HFFc6 (cell line): ENCODE measurements at regions not wholly inside any gene's neighbourhood (a gene's known extent, or its start where the extent isn't known, plus 50 kb on each side); places are given as distances from the start of the nearest gene placed in this dataset.

Experiments used
- DNase-seq: peaks from one replicate; pipeline ENCODE4 v3.0.0-alpha.2; 2018
- H3K27ac Mint-ChIP-seq: 2 replicates; pipeline ENCODE4 v1.8.0; 2020; ENCODE audit warnings: mild to moderate bottlenecking, mixed read lengths
- H3K27me3 Mint-ChIP-seq: 2 replicates; pipeline ENCODE4 v1.8.0; 2021; ENCODE audit warnings: mild to moderate bottlenecking, moderate library complexity, mixed read lengths; ENCODE audit not compliant: insufficient read depth
- H3K36me3 Mint-ChIP-seq: 2 replicates; pipeline ENCODE4 v1.8.0; 2021; ENCODE audit warnings: low read depth, mixed read lengths
- H3K4me1 Mint-ChIP-seq: 2 replicates; pipeline ENCODE4 v1.8.0; 2020; ENCODE audit warnings: low read depth, mixed read lengths
- H3K4me3 Mint-ChIP-seq: 2 replicates; pipeline ENCODE4 v1.8.0; 2020; ENCODE audit warnings: mild to moderate bottlenecking, moderate library complexity, mixed read lengths
- H3K9me3 Mint-ChIP-seq: 2 replicates; pipeline ENCODE4 v1.8.0; 2020; ENCODE audit warnings: mild to moderate bottlenecking, mixed read lengths
- TF ChIP-seq, protein P1 (sequence below): fragments of 200-600 bp; sonication (generic); IDR thresholded peaks from 2 replicates; pipeline ENCODE4 v1.5.0; 2021; ENCODE audit warnings: antibody characterized with exemption, mild to moderate bottlenecking

DNA sequence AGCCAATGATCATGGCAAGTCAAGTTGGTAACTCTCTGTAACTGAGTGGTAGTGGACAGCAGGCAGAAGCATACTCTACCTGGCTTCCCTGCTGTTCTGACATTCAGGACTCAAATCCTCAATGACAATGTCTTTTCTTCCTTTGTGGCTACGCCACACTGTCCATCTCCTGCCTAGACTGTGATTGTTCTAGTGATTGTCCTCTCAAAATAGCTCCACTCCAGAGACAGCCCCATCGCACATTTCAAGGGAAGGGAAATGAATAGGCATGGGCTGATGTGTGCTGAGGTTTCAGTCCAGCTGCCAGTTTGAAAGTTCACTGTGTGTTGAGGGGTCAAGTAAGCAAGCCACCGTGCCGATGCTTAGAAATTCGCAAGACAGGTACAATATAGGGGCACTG, 227.0 kb upstream of the WWC1 start:
- Mint-ChIP-seq H3K9me3 (no peaks in the 10 kb centered on the region), H3K27me3 (peaks cover 2% of the 10 kb centered on the region), H3K36me3 (no peaks in the 10 kb centered on the region), H3K4me3 (no peak overlapping the region; the same call in 1 of the 2 replicates), H3K4me1 (peaks cover 8% of the 10 kb centered on the region; the same call in 1 of the 2 replicates), H3K27ac (no peak overlapping the region)
- DNase-seq = no peak
- TF ChIP-seq, protein P1, sequence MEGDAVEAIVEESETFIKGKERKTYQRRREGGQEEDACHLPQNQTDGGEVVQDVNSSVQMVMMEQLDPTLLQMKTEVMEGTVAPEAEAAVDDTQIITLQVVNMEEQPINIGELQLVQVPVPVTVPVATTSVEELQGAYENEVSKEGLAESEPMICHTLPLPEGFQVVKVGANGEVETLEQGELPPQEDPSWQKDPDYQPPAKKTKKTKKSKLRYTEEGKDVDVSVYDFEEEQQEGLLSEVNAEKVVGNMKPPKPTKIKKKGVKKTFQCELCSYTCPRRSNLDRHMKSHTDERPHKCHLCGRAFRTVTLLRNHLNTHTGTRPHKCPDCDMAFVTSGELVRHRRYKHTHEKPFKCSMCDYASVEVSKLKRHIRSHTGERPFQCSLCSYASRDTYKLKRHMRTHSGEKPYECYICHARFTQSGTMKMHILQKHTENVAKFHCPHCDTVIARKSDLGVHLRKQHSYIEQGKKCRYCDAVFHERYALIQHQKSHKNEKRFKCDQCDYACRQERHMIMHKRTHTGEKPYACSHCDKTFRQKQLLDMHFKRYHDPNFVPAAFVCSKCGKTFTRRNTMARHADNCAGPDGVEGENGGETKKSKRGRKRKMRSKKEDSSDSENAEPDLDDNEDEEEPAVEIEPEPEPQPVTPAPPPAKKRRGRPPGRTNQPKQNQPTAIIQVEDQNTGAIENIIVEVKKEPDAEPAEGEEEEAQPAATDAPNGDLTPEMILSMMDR = no peak

DNA sequence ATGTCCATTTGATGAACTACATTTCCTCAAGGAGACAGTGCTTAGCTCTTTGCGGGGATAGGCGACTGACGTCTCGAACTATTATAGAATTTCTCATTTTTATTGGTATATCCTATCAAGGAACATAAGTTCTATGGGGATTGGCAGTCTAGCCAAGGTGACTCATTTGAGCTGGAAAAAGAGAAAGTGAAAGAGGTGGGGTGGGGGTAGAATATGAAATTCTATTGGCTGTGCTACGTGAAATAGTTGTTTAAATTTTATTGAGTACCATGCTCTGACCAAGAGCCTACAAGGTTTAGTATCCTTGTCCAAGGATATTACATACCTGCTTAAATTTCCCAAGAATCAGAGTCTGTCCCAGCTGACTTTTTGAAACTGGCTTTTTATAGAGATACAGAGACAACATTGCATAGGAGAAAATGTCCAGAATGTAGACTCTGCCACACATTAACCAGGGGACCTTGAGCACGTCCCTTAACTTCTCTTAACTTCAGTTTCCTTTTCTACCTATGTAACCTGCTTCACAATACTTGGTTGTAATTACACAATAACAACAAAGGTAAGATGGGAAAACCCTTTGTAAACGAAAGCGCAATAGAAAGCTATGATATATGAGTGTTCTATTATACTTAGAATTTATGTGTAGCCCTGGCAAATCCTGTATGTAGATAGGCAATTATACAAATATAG, 226.4 kb upstream of the WWC1 start:
- Mint-ChIP-seq H3K27me3 (peaks cover 2% of the 10 kb centered on the region), H3K36me3 (no peaks in the 10 kb centered on the region), H3K9me3 (no peaks in the 10 kb centered on the region), H3K4me1 (peaks cover 8% of the 10 kb centered on the region; the same call in 1 of the 2 replicates), H3K4me3 (peak overlapping the region; percentile 21; the same call in 1 of the 2 replicates), H3K27ac (no peak overlapping the region)
- no peak for DNase-seq
- TF ChIP-seq, protein P1 = no peak

DNA sequence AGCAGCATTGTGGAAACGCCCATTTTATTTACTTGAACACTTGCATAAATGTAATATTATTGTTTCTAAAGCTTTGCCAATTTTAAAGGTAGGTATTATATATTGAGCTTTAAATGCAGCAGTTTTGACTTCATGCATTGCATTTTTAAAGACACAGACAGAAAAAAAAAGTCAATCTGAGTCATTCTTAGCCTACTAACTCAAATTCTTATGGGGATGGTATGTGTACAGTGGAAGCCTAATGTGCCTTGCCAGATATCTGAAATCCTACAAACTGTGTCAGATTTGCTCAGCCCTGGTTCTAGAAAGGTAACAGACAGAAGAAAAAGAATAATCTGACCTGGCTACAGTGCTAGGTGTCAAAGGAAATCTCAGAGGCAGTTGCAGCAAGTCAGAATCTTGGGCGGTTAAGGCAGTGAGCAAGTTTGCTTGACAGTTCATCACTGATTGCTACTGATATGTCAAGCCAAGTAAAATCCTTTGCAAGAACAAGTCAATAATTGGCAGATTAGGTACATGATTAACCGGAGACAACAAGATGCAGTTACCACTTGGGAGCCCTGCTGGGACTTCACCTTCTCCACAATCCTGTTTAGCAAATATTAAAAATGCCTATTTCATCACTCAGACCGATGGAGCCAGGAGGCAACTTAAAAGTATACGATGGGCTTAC, 224.8 kb upstream of the WWC1 start:
- Mint-ChIP-seq H3K4me3 (no peak overlapping the region), H3K4me1 (peaks cover 8% of the 10 kb centered on the region; the same call in 1 of the 2 replicates), H3K9me3 (no peaks in the 10 kb centered on the region), H3K36me3 (no peaks in the 10 kb centered on the region), H3K27ac (no peak overlapping the region), H3K27me3 (peaks cover 5% of the 10 kb centered on the region)
- TF ChIP-seq, protein P1 = no peak
- DNase-seq = no peak

DNA sequence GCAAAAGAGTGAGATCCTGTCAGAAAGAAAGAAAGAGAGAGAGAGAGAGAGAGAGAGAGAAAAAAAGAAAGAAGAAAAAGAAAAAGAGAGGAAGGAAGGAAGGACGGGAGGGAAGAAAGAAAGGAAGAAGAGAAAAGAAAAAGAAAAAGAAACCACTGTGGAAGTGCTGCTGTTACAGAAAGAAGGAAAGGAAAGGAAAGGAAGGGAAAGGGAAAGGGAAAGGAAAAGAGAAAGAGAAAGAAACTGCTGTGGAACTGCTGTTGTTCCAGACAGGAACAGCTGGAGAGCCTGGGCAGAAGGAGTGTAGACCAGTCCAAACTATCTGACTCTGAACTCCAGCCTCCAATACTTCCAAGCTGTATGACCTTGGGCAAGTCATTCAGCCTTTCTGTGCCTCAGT, 220.7 kb upstream of the WWC1 start:
- TF ChIP-seq, protein P1 = no peak
- peaks cover 10% of the 10 kb centered on the region; the same call in 1 of the 2 replicates for H3K27me3 Mint-ChIP-seq
- H3K4me1 Mint-ChIP-seq = peaks cover 19% of the 10 kb centered on the region
- no peaks in the 10 kb centered on the region for H3K9me3 Mint-ChIP-seq
- H3K36me3 Mint-ChIP-seq = no peaks in the 10 kb centered on the region
- no peak overlapping the region for H3K27ac Mint-ChIP-seq
- DNase-seq = no peak
- no peak overlapping the region for H3K4me3 Mint-ChIP-seq

DNA sequence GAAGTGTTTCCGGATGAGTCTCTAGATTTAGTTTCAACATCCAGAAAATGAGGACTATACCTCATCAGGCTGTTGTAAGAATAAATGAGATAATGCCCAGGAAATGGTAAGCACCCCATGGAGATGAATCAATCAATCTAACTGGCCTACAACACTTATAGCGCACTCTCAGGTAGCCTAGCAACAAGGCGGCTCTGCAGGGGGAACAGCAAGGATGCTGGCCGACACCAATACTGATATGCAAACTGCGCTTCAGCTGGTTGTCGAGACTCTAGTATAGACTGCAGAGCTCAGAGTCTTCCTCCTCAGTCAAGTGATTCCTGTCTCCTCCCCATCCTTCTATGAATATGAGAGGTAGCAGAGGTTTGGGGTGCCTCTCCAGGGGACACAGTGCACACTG, 218.8 kb upstream of the WWC1 start:
- DNase-seq = no peak
- Mint-ChIP-seq H3K4me3 (no peak overlapping the region), H3K27me3 (peaks cover 10% of the 10 kb centered on the region; the same call in 1 of the 2 replicates), H3K27ac (no peak overlapping the region), H3K9me3 (no peaks in the 10 kb centered on the region), H3K4me1 (peaks cover 11% of the 10 kb centered on the region), H3K36me3 (no peaks in the 10 kb centered on the region)
- TF ChIP-seq, protein P1 = no peak
